Dermis blood vessel endothelial cell (primary cell): ENCODE measurements at regions not wholly inside any gene's neighbourhood (a gene's known extent, or its start where the extent isn't known, plus 50 kb on each side); places are given as distances from the start of the nearest gene placed in this dataset.
A peak's percentile ranks its signal among the peaks of the same experiment; 100 is the strongest.

Experiments
- DNase-seq: peaks from one replicate; pipeline ENCODE4 v3.0.0; 2010

GRCh38 chr13:97562962-97563361, 129.0 kb downstream of the RAP2A start:
- no peak for DNase-seq

- DNase-seq = no peak
These were observed 131.0 kb downstream of the RAP2A start for GRCh38 chr13:97564956-97565355.

GRCh38 chr13:97565906-97566305, 131.9 kb downstream of the RAP2A start:
- DNase-seq = no peak

DNA sequence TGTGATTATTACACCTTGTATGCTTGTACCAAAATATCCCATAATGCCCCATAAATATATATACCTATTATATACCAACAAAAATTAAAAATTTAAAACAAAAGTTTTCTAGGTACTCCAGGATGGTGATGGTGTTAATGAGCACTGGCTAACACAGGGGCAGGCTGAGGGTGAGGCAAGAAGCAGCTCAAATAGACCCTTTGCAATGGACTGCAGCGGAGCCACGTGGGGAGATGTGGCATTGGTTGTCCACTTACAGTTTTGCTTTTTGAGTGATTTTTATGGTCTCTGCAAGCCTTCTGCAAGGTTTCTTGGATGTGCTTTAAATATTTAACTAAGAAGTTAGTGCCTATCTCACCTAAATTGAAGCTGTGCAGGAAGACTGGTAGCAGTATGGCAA, 132.9 kb downstream of the RAP2A start:
- no peak for DNase-seq

DNA sequence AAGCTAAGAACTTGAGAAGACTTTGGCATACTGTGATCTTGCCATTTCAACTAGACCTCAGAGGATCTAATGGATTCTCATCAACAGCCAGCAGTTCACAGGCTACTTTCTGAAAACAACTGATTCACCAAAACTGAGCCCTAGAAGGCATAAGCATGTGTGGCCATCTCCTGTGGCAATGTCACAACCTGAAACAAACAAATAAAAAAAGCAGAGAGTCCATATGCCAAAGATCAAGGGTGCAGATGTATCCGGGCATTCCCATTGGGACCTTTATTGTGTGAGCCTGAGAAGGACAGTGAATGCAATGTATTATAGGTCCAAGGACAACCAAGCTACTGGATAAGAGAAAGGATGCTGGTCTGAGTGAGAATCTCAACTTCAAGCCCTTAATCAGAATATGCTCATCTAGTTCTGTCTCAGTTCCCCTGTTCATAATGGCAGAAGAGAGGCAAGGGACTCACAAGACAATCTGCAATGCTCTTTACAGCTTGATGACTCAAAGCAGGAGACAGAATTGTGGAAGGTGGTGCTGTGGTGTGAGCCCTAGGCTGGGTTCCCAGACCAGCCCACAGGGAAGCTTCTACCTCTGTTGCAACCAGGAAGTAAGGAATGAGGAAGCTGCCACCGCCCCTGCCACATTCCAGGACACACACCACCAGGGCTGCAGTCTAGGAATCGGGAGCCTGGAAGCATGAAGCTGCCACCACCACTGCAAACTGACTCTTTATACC, 133.7 kb downstream of the RAP2A start:
- DNase-seq = peak; percentile 2

- DNase-seq = peak; percentile 69
These were observed 134.9 kb downstream of the RAP2A start for GRCh38 chr13:97568850-97569249.

GRCh38 chr13:97569841-97570240, 135.9 kb downstream of the RAP2A start:
- no peak for DNase-seq

- no peak for DNase-seq
These were observed 136.5 kb downstream of the RAP2A start for GRCh38 chr13:97570442-97570841.

GRCh38 chr13:97573011-97573410, 139.0 kb downstream of the RAP2A start:
- no peak for DNase-seq

- peak; percentile 46 for DNase-seq
These were observed 141.0 kb downstream of the RAP2A start for GRCh38 chr13:97574926-97575325.

GRCh38 chr13:97577026-97577425, 143.1 kb downstream of the RAP2A start:
- DNase-seq = no peak

- DNase-seq = no peak
These were observed 148.2 kb downstream of the RAP2A start for GRCh38 chr13:97582170-97582569.

DNA sequence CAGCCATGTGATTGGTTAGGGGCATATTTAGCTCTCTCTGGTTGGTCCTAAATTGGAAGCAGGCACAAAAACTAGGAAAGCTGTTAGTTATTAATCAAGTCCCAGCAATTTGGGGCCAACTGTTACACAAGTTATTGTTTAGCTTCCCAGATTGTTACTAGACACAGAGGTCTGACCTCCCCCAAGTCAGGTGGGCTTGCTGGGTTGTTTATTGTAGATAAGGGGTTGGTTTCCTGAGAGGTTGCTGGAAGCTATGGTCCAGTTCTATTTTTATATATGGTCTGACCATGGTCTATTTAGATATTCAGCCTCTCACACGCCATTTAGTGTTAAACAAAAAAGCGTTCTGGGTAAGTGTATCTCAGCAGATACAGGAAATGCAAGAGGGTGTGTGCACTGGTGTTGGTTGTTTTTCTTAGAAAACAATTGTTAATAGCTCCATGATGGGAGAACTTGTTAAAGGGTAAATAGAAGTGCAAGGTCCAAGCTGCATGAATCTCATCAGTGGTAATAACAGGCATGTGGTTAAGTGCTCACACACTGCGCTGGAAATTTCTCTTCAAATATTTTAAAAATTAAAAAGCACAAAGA, 150.0 kb downstream of the RAP2A start:
- no peak for DNase-seq

DNA sequence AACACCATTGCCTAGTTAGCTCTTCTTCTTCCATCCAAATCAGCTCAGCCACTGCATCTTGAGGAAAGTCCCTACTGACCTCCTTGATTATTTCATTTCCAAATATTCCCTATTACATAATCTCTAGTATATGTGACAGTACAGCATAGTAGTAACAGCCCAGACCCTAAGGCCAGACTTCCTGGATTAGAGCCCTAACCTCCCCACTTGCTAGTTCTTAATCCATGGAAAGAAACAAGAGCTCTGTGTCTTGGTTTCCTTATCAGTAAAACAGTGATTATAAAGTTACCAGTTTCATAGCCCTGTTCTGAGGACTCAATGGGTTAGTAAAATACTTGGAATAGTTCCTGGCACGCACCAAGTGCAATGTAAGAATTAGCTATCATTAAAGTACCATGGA, 153.0 kb downstream of the RAP2A start:
- no peak for DNase-seq

- DNase-seq = peak; percentile 10
These were observed 155.0 kb downstream of the RAP2A start for GRCh38 chr13:97588993-97589392.

GRCh38 chr13:97600458-97601075, 166.6 kb downstream of the RAP2A start:
- DNase-seq = peak; percentile 15

GRCh38 chr13:97615266-97615665, 181.3 kb downstream of the RAP2A start:
- DNase-seq = no peak

DNA sequence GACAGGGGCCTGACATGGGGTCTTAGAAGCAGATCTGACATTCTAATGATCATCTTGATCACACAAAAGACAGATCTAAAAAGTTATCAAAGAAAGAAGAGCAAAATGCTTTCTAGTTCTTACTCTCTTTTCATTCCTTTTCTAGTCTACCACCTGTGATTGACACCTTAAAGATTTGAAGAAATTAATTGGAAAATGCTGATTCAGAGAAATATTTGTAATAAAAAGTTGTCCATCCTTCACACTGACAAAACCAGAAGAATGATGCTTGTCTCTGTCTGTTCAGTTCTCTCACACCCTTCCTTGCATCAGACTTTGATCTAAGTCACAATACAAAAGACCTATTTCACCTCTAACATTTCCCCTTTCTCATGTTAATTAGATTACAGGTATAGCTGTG, 182.4 kb downstream of the RAP2A start:
- DNase-seq = no peak

DNA sequence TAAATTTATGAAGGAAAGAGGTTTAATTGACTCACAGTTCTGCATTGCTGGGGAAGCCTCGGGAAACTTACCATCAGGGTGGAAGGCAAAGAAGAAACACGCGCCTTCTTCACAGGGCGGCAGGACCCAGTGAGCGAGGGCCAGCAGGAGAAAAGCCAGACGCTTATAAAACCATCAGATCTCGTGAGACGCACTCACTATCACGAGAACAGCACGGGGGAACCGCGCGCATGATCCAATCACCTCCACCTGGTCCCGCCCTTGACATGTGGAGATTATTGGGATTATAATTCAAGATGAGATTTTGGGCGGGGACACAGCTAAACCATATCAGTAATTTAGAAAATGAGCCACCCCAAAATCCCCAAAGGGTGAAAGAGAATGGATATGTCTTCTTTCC, 187.1 kb downstream of the RAP2A start:
- DNase-seq = no peak

GRCh38 chr13:97621631-97622030, 187.7 kb downstream of the RAP2A start:
- no peak for DNase-seq

DNA sequence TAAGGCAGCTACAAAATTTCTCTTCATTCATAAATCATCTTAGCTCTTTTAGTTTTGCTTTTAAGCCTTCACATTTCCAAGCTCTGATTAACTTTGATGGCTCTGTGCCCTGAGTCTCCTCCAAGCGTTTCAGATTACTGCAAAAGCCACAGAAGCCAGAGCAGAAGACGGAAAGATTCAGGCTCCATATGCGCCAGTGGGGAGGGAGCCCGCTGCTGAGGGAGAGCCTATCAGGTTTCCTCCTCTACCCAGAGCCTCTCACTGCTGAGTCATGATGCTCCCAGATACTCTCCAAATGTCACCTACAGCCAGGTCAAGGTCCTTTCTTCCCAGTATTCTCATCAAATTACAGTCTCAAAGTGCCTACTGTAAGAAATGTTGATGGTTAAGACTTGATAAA, 193.6 kb downstream of the RAP2A start:
- DNase-seq = no peak

- DNase-seq = no peak
These were observed 195.8 kb downstream of the RAP2A start for GRCh38 chr13:97629601-97630272.

GRCh38 chr13:97630725-97631124, 196.8 kb downstream of the RAP2A start:
- DNase-seq = no peak

DNA sequence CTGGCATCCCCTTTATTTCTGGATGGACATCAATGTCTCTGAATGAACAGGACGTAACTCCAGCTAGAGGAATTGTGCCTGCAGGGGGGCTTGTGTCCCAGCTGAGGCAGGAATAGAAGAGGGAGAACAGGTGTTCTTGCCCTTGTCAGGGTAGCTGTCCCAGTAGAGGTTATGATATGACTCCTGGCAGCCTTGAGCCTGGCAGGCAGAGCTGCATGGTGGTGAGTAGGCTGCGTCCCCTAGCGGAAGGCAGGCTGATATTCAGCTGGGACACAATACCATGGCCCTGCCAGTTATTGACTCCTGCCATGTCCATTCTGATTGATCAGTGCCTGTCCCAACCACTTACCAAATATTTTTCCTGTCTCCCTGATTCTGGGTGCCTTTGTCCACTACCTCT, 197.2 kb downstream of the RAP2A start:
- no peak for DNase-seq
